Activated CD8-positive, alpha-beta T cell treated with anti-CD3 and anti-CD28 coated beads for 36 hours (primary cell): ENCODE measurements at regions not wholly inside any gene's neighbourhood (a gene's known extent, or its start where the extent isn't known, plus 50 kb on each side); places are given as distances from the start of the nearest gene placed in this dataset.

Experiments
- ATAC-seq: fragments of 200-7000 bp; cut with Tn5 transposase; one replicate; pipeline ENCODE4 v1.10.0; 2021; ENCODE audit warnings: mild to moderate bottlenecking, moderate library complexity
- CTCF ChIA-PET: fragments of 350-600 bp; sonication (Branson Sonifier 250); formaldehyde crosslinking; loops from one replicate; lab custom pipeline; 2021; ENCODE audit warnings: antibody characterized with exemption; lab: Charles Lee
- POLR2A ChIA-PET: fragments of 350-600 bp; sonication (Branson Sonifier 250); formaldehyde crosslinking; loops from one replicate; lab custom pipeline; 2021; ENCODE audit warnings: antibody characterized with exemption; lab: Charles Lee
- DNase-seq: peaks from one replicate; pipeline ENCODE4 v3.0.0-alpha.2; 2020
- H3K27ac Mint-ChIP-seq: one replicate; pipeline ENCODE4 v1.8.0; 2021; ENCODE audit warnings: mild to moderate bottlenecking, mixed read lengths
- H3K27me3 Mint-ChIP-seq: one replicate; pipeline ENCODE4 v1.8.0; 2021; ENCODE audit warnings: mixed read lengths
- H3K36me3 Mint-ChIP-seq: one replicate; pipeline ENCODE4 v1.8.0; 2021; ENCODE audit warnings: low read depth, mixed read lengths
- H3K4me1 Mint-ChIP-seq: one replicate; pipeline ENCODE4 v1.8.0; 2021; ENCODE audit warnings: low read depth, mixed read lengths
- H3K4me3 Mint-ChIP-seq: one replicate; pipeline ENCODE4 v1.8.0; 2021; ENCODE audit warnings: mild to moderate bottlenecking, moderate library complexity, mixed read lengths
- H3K9me3 Mint-ChIP-seq: one replicate; pipeline ENCODE4 v1.8.0; 2021; ENCODE audit warnings: mixed read lengths
- CTCF ChIP-seq: fragments of 200-600 bp; IDR thresholded peaks from one replicate; pipeline ENCODE4 v1.8.0; 2022; ENCODE audit warnings: antibody characterized with exemption, mild to moderate bottlenecking
- intact Hi-C: fragments of 100-400 bp; cut with micrococcal nuclease; formaldehyde crosslinking; loops from one replicate; pipeline ENCODE4 v1.10.0; 2022

- Mint-ChIP-seq H3K27me3 (no peaks in the 10 kb centered on the region), H3K36me3 (no peaks in the 10 kb centered on the region), H3K4me1 (no peaks in the 10 kb centered on the region), H3K9me3 (no peaks in the 10 kb centered on the region), H3K27ac (no peak overlapping the region), H3K4me3 (no peak overlapping the region)
- CTCF ChIA-PET: no interaction called here
- no peak for TF ChIP-seq CTCF
- POLR2A ChIA-PET: no interaction called here
- DNase-seq (no peak), ATAC-seq (no peak)
- intact Hi-C loops: no loop called here
Measured at GRCh38 chr3:35849496-35849895, 210.2 kb downstream of the ARPP21 start.

- CTCF ChIA-PET: no interaction called here
- intact Hi-C loops: no loop called here
- POLR2A ChIA-PET: no interaction called here
Measured at GRCh38 chr3:35849963-35850362, 210.6 kb downstream of the ARPP21 start.

GRCh38 chr3:35857004-35857403 lies 217.7 kb downstream of the ARPP21 start:
- H3K9me3 Mint-ChIP-seq: no peaks in the 10 kb centered on the region
- no peak overlapping the region for H3K4me3 Mint-ChIP-seq
- H3K4me1 Mint-ChIP-seq: no peaks in the 10 kb centered on the region
- CTCF ChIA-PET: no interaction called here
- H3K36me3 Mint-ChIP-seq: no peaks in the 10 kb centered on the region
- DNase-seq (no peak), ATAC-seq (no peak)
- intact Hi-C loops: no loop called here
- POLR2A ChIA-PET: no interaction called here
- peaks cover 3% of the 10 kb centered on the region for H3K27me3 Mint-ChIP-seq
- TF ChIP-seq CTCF: no peak
- H3K27ac Mint-ChIP-seq: no peak overlapping the region

More at GRCh38 chr3:35849963-35850362, 210.6 kb downstream of the ARPP21 start:
- ATAC-seq (no peak), DNase-seq (no peak)
- Mint-ChIP-seq H3K9me3 (no peaks in the 10 kb centered on the region), H3K27ac (no peak overlapping the region), H3K27me3 (no peaks in the 10 kb centered on the region), H3K36me3 (no peaks in the 10 kb centered on the region), H3K4me3 (no peak overlapping the region), H3K4me1 (no peaks in the 10 kb centered on the region)
- no peak for TF ChIP-seq CTCF

- ATAC-seq (no peak), DNase-seq (no peak)
- CTCF ChIA-PET: no interaction called here
- Mint-ChIP-seq H3K36me3 (no peaks in the 10 kb centered on the region), H3K4me1 (no peaks in the 10 kb centered on the region), H3K27me3 (peaks cover 3% of the 10 kb centered on the region), H3K4me3 (no peak overlapping the region), H3K27ac (no peak overlapping the region), H3K9me3 (no peaks in the 10 kb centered on the region)
- TF ChIP-seq CTCF: no peak
- intact Hi-C loops: no loop called here
- POLR2A ChIA-PET: no interaction called here
Measured at GRCh38 chr3:35862057-35862456, 222.7 kb downstream of the ARPP21 start.

GRCh38 chr3:35864871-35865270 lies 225.5 kb downstream of the ARPP21 start:
- no peaks in the 10 kb centered on the region for H3K27me3 Mint-ChIP-seq
- no peak overlapping the region for H3K4me3 Mint-ChIP-seq
- no peak overlapping the region for H3K27ac Mint-ChIP-seq
- no peaks in the 10 kb centered on the region for H3K36me3 Mint-ChIP-seq
- intact Hi-C loops: no loop called here
- ATAC-seq: no peak
- H3K9me3 Mint-ChIP-seq: no peaks in the 10 kb centered on the region
- TF ChIP-seq CTCF: no peak
- no peak for DNase-seq
- no peaks in the 10 kb centered on the region for H3K4me1 Mint-ChIP-seq
- CTCF ChIA-PET: no interaction called here
- POLR2A ChIA-PET: no interaction called here
